NCI-H146 (cell line): ENCODE measurements at regions not wholly inside any gene's neighbourhood (a gene's known extent, or its start where the extent isn't known, plus 50 kb on each side); places are given as distances from the start of the nearest gene placed in this dataset.

Experiments
- DNase-seq: peaks from one replicate; lab custom pipeline; 2025; lab: John Stamatoyannopoulos, UW

DNA sequence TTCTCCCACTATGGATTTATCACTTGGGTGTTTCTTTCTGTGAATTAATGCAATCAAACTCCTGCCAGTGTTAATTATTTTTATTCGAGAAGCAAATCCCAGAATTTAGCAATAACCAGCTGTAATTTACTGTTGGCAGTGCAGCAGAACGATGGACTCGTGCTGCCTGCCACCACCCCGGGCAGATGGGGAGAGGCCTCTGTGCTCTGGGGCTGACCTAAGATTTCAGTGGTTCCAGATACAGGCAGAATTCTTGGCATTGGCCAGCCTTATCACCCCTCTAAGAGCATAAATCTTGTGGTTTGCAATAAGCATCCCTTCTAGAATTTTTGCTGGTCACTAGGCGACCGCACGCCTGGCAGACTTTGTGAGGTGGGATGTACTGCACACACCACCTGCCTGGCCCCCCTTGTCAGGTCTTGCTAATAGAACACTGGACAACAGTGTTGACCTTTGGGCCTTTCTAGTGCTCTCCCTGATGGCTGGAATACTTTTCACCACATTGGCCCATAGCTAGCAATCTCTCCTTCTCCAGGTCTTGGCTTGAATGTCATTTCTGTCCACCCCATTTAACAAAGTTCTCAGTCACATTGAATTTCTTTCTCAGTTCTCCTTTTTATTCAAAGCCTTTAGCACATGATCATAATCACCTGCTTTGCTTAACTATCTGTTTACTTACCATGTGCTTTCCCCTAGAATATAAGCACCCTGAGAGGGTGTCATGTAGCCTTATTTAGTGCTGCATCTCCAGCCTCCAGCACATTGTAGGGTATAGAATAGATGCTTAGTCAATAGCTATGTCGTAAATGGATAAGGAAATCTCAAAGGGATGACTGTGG lies 122.1 kb upstream of the DYNLRB2 start:
- DNase-seq = no peak

GRCh38 chr16:80417706-80418271 lies 123.0 kb upstream of the DYNLRB2 start:
- no peak for DNase-seq

DNA sequence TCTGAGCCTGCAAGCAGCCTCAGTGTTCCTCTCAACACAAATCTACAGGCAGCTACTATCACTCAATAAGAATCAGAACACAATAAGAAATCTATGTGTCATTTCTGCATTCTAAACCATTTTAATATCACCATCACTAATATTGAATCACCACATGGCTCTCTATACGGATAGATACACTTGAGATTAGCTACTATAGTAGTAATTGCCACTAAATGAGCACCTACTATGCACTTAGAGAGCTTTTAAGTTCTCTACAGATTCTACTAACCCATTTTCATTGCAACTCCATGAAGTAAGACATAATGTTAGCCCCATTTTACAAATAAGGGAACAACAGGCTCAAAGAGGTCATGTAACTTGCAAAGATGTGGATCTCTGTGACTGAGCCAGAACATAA lies 132.8 kb upstream of the DYNLRB2 start:
- no peak for DNase-seq

DNA sequence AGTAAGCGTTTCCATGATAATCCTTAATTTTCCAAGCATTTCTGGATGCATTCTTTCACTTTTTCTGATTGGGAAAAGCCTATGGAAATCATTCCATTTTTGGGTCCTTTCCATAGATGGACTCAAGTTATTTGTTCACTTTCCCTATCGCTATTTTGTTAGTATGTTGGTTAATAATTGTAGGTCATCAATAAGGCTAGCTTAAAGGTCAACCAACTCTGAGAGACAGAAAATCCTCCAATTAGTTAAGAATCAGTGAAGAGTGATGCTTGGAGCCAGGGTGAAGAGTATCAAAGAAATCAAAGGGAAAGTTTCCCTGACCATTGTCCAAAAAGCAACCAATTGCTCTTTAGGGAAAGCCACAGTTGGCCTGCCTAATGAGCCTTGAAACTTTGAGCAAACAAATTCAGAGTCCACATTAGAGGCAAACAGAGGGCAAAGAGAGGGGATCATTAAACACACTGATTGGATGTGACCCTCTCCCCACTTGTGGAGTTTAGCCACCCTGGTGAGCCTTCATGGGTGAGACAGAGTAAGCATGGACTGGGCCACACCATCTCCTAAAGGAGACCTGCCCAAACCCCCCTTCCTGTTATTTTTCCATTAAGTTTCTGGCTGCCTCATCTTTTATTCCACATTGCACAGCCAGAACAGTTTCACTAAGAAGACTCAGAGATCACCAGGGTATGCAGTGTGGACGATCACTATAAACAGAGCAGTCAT lies 133.4 kb upstream of the DYNLRB2 start:
- no peak for DNase-seq

- DNase-seq = no peak
These were observed 135.9 kb upstream of the DYNLRB2 start for GRCh38 chr16:80404847-80405246.

- no peak for DNase-seq
These were observed 136.9 kb upstream of the DYNLRB2 start for GRCh38 chr16:80403894-80404293.

GRCh38 chr16:80390871-80391489 lies 149.8 kb upstream of the DYNLRB2 start:
- DNase-seq = no peak

- DNase-seq = no peak
These were observed 150.7 kb upstream of the DYNLRB2 start for GRCh38 chr16:80390046-80390445.

GRCh38 chr16:80389338-80389737 lies 151.5 kb upstream of the DYNLRB2 start:
- no peak for DNase-seq

GRCh38 chr16:80387318-80387921 lies 153.4 kb upstream of the DYNLRB2 start:
- no peak for DNase-seq

DNA sequence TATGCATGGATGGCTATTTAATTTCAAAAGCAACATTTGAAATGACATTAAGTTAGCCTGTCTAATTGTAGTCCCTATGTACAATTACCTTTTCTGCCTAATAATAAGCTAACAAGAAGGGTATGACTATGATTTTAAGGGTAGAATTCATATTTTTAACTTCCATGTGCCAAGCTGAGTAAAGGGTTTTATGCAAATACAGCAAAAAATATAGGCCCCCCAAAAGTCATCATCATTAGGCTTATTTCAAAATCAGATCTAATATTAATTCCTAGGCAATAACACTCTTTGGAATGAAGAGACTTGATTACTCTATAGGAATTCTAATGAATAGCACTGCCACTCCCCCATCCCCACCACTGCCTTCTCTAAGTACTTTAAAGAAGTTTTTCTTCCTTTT lies 155.9 kb upstream of the DYNLRB2 start:
- DNase-seq = no peak

- no peak for DNase-seq
These were observed 160.3 kb upstream of the DYNLRB2 start for GRCh38 chr16:80380514-80380913.

DNA sequence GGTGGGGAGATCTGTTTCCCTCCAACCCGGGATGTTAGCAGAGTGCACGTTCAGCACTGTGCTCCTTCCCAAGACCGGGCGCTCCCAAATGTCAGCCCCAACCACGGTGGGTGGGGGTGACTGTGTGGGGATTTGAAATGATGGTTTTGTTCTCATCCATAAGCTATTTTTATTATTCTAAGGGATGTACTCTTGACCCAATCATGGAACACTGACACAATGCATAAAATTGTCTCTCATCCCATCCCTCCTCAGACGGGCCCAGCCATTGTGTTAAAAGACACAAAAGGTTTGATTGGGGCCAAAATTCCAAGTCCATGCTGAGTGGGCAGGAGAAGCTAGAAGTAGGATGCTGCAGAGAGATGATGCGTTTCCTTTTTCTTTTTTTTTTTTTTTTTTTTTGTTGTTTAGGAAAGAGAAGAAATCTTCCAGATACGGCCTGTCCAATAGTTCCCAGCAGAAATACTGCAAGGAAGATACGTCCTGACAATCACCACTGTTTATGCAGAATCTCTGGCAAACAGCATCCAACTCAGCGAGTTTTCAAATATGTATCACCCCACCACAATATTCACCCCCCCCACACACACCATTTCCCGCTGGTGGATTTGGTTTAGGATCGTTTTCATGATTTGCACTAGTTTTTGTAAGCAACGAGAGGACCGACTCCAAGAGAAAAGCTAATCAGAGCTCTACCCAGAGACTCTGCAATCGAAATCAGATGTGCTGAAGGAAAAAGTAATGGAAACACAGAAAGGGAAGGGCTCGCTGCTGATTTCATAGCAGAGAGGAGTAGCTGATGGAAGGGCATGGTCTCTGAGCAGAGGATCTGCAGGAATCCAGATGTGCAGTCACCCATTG lies 163.5 kb upstream of the DYNLRB2 start:
- DNase-seq = no peak

- DNase-seq = no peak
These were observed 164.8 kb upstream of the DYNLRB2 start for GRCh38 chr16:80375973-80376372.

- DNase-seq = no peak
These were observed 165.3 kb upstream of the DYNLRB2 start for GRCh38 chr16:80375513-80375912.

DNA sequence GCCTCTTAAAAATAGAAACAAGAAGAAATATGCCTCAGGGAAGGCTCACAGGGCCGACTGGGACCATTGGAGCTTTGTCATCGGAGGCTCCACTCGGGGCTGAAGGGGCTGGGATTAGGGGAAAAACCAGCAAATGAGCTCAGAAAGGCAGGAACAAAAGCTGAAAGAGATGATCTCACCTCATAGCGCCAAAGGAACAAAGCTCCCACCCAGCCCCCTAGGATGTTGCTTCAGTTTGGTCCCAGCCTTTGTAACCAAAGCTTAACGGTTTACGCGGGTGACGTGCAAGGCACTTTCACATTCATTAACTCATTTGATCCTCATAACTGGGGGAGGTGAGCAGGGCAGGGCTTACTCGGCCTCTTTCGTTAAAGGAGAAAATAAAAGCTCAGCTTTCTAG lies 168.5 kb upstream of the DYNLRB2 start:
- no peak for DNase-seq

DNA sequence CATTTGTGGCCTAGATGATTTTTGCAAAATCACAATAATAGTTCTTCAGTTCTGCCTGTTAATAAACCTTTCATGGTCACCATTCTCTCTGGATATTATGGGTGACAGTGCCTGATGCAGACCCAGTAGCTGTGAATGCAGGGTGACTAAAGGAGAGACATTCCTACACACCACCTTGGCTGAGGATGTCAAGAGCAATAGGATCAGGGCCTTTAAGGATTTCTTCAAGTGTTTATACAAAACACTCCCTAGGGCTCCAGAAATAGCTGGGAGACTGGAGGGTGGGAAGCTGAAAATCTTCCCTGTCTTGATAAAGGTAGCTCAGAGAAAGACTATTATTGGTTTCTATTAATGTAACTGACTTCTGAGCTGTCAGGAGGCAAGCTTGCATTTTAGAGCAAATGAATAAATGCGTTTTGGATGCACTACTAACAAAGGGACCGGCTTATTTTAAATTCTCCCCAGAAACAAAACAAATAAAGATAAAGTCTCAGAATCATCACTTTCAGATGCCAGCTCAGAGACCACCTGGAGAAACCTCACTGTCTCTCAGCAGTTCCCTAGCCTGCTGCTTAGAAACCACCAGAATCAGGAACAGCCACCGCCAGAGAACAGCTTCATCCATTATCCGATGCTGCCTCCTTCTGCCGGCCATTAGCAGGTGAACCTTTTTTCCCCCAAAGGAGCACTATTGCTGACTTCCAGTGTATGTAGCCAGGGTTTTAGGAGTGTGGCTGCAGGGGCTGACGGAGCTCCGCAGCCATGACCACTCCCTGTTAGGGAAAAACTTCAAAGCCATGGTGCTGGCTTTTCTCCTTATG lies 171.4 kb upstream of the DYNLRB2 start:
- DNase-seq = no peak

DNA sequence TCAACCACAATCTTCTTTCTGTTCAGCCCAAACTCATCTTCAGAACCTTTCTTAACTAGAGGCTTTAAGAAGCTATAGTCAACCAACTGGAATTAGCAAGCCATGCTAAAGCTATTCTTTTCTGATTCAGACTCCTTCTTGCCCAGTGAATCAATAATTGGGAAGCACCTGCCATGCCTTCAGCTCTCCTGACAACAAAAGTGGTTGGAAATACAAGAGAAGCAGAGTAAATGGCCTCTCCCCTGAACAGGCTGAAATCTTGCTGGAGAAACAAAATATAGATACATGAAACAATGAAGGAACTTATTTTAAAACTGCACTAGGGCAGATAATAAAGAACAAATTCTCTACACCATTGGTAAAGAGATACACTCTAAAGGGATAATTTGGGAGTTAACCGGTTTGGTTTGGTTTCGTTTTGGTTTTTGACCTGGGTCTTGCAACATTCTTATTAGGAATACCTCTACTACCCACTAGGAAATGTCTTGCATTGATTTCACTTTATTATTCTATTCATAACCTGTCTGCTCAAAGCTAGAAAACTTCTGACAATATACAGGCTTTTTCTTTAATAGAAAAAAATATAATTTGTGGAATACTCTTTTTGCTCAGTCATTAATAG lies 173.6 kb upstream of the DYNLRB2 start:
- no peak for DNase-seq

DNA sequence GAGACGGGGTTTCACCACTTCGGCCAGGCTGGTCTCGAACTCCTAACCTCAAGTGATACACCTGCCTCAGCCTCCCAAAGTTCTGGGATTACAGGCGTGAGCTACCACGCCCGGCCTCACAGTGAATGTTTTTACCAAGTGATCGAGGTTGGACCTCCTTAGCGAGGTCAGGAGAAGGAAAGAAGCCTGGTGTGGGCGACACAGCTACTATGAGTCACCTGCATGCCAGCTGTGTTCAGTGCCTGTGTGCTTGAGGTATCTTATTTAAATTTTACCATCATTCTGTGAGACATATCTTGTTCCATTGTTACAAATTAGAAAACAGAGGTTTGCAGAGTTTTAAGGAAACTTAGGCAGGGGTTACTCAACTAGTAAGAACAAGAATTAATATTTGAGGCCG lies 174.8 kb upstream of the DYNLRB2 start:
- DNase-seq = no peak

DNA sequence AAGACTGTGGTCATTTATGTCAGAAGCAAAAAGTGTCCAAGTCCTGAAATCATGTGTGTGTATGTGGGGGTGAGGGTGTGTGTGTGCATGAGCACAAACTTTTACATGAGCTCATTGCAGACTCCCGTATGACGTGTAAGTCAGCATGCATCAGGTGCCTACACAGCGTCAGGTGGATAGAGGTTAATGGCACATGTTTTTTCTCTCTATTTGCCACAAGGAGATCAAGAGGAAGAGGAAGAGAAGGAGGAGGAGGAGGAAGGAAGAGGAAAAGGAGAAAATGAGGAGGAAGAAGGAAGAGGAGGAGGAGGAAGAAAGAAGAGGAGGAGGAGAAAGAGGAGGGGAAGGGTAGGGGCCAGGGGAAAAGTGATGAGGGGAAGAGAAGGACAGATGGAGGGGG lies 178.0 kb upstream of the DYNLRB2 start:
- DNase-seq = no peak
